OCI-LY7 (cell line): ENCODE measurements at regions not wholly inside any gene's neighbourhood (a gene's known extent, or its start where the extent isn't known, plus 50 kb on each side); places are given as distances from the start of the nearest gene placed in this dataset.

Experiments
- BruUV-seq: library from RNA; stranded (reverse); fragments of 400-500 nt; replicated peaks from 2 replicates; lab custom pipeline; 2021; lab: Mats Ljungman, UMichigan
- CTCF ChIA-PET: fragments of 300-600 bp; sonication (Branson Sonifier 250); formaldehyde crosslinking; loops from one replicate; lab custom pipeline; 2022; ENCODE audit warnings: antibody characterized with exemption; ENCODE audit not compliant: unreplicated experiment; lab: Charles Lee
- POLR2A ChIA-PET: fragments of 300-600 bp; sonication (Branson Sonifier 250); formaldehyde crosslinking; loops from one replicate; lab custom pipeline; 2022; ENCODE audit warnings: antibody characterized with exemption; lab: Charles Lee
- DNase-seq: peaks from one replicate; pipeline ENCODE4 v3.0.0-alpha.2; 2015; ENCODE audit warnings: low spot score
- H2AFZ ChIP-seq: fragments of 200-600 bp; sonication (generic), shearing (Covaris generic); 2 replicates; pipeline ENCODE4 v1.6.1; 2014; ENCODE audit warnings: mild to moderate bottlenecking, antibody characterized with exemption, low read length, moderate library complexity
- H3K27ac ChIP-seq: fragments of 200-600 bp; sonication (generic); 2 replicates; pipeline ENCODE4 v1.5.1; 2014; ENCODE audit warnings: mixed run types, low read depth, mild to moderate bottlenecking, moderate library complexity, low read length, inconsistent platforms; ENCODE audit not compliant: poor library complexity, severe bottlenecking
- H3K36me3 ChIP-seq: fragments of 200-600 bp; sonication (generic); 2 replicates; pipeline ENCODE4 v1.6.1; 2014; ENCODE audit warnings: mild to moderate bottlenecking, antibody characterized with exemption, low read length, moderate library complexity, mixed read lengths; ENCODE audit not compliant: insufficient read depth
- H3K4me1 ChIP-seq: fragments of 200-600 bp; sonication (generic); 2 replicates; pipeline ENCODE4 v1.5.1; 2014; ENCODE audit warnings: mild to moderate bottlenecking, low read length; ENCODE audit not compliant: insufficient read depth, poor library complexity, severe bottlenecking
- H3K4me2 ChIP-seq: fragments of 200-600 bp; sonication (generic); 2 replicates; pipeline ENCODE4 v1.6.1; 2014; ENCODE audit warnings: mild to moderate bottlenecking, low read length
- H3K4me3 ChIP-seq: fragments of 200-600 bp; sonication (generic); 2 replicates; pipeline ENCODE4 v1.5.1; 2014; ENCODE audit warnings: mild to moderate bottlenecking, low read depth, low read length; ENCODE audit not compliant: poor library complexity, severe bottlenecking
- H3K79me2 ChIP-seq: fragments of 200-600 bp; sonication (generic); 2 replicates; pipeline ENCODE4 v1.6.1; 2016; ENCODE audit warnings: low read depth, mild to moderate bottlenecking, low read length, moderate library complexity, mixed read lengths; ENCODE audit not compliant: insufficient read depth
- H3K9me2 ChIP-seq: fragments of 200-600 bp; sonication (generic); 2 replicates; pipeline ENCODE4 v1.6.1; 2016; ENCODE audit warnings: mild to moderate bottlenecking, low read length, mixed read lengths; ENCODE audit not compliant: insufficient read depth
- H3K9me3 ChIP-seq: fragments of 200-600 bp; sonication (generic); 2 replicates; pipeline ENCODE4 v1.6.1; 2014; ENCODE audit warnings: mild to moderate bottlenecking, mixed run types, low read length, mixed read lengths
- H4K20me1 ChIP-seq: fragments of 200-600 bp; sonication (generic); 2 replicates; pipeline ENCODE4 v1.6.1; 2014; ENCODE audit warnings: mild to moderate bottlenecking, antibody characterized with exemption, low read length, moderate library complexity, mixed read lengths; ENCODE audit not compliant: insufficient read depth
- EZH2phosphoT487 ChIP-seq: fragments of 200-600 bp; sonication (generic); IDR thresholded peaks from 2 replicates; pipeline ENCODE4 v1.6.1; 2018; ENCODE audit warnings: low read depth, borderline replicate concordance, mild to moderate bottlenecking, mixed run types, antibody characterized with exemption, low read length, moderate library complexity, mixed read lengths
- intact Hi-C: fragments of 100-400 bp; cut with micrococcal nuclease; formaldehyde crosslinking; loops from one replicate; pipeline ENCODE4 v1.10.0; 2022; ENCODE audit not compliant: unreplicated experiment
- TF ChIP-seq, protein P1 (sequence below): fragments of 200-600 bp; sonication (generic); conservative IDR thresholded peaks from 2 replicates; pipeline ENCODE4 v1.5.1; 2014; ENCODE audit warnings: mild to moderate bottlenecking, antibody characterized with exemption, low read length, moderate library complexity, mixed read lengths

- Histone ChIP-seq H4K20me1 (no peaks in the 10 kb centered on the region), H3K36me3 (no peaks in the 10 kb centered on the region), H3K4me1 (no peaks in the 10 kb centered on the region), H3K4me2 (no peak overlapping the region), H3K9me2 (no peaks in the 10 kb centered on the region), H3K79me2 (no peaks in the 10 kb centered on the region), H3K9me3 (no peaks in the 10 kb centered on the region), H2AFZ (no peak overlapping the region), H3K27ac (no peak overlapping the region), H3K4me3 (no peak overlapping the region)
- ChIA-PET CTCF (no interaction called here), POLR2A (no interaction called here)
- no TSS peak for BruUV-seq
- DNase-seq, result no peak
- intact Hi-C loops, result no loop called here
- TF ChIP-seq EZH2phosphoT487, result no peak
- TF ChIP-seq, protein P1, sequence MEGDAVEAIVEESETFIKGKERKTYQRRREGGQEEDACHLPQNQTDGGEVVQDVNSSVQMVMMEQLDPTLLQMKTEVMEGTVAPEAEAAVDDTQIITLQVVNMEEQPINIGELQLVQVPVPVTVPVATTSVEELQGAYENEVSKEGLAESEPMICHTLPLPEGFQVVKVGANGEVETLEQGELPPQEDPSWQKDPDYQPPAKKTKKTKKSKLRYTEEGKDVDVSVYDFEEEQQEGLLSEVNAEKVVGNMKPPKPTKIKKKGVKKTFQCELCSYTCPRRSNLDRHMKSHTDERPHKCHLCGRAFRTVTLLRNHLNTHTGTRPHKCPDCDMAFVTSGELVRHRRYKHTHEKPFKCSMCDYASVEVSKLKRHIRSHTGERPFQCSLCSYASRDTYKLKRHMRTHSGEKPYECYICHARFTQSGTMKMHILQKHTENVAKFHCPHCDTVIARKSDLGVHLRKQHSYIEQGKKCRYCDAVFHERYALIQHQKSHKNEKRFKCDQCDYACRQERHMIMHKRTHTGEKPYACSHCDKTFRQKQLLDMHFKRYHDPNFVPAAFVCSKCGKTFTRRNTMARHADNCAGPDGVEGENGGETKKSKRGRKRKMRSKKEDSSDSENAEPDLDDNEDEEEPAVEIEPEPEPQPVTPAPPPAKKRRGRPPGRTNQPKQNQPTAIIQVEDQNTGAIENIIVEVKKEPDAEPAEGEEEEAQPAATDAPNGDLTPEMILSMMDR, result no peak
These were observed 242.4 kb upstream of the TLL1 start for GRCh38 chr4:165630671-165631070.

- no peak overlapping the region for H2AFZ ChIP-seq
- H3K4me1 ChIP-seq, result no peaks in the 10 kb centered on the region
- H3K4me2 ChIP-seq, result no peak overlapping the region
- no peak overlapping the region for H3K4me3 ChIP-seq
- no TSS peak for BruUV-seq
- no peak overlapping the region for H3K27ac ChIP-seq
- CTCF ChIA-PET, result no interaction called here
- H3K36me3 ChIP-seq, result no peaks in the 10 kb centered on the region
- TF ChIP-seq EZH2phosphoT487, result no peak
- TF ChIP-seq, protein P1, result no peak
- no peaks in the 10 kb centered on the region for H3K9me3 ChIP-seq
- intact Hi-C loops, result no loop called here
- no peak for DNase-seq
- no peaks in the 10 kb centered on the region for H3K9me2 ChIP-seq
- no peaks in the 10 kb centered on the region for H4K20me1 ChIP-seq
- H3K79me2 ChIP-seq, result no peaks in the 10 kb centered on the region
- POLR2A ChIA-PET, result interaction anchor here (1.1 kb wide), 1 partner anchor 24 kb away, joined by 3 read pairs; no protein-coding TSS in a partner anchor
These were observed 241.7 kb upstream of the TLL1 start for GRCh38 chr4:165631208-165631894.

GRCh38 chr4:165631912-165632311 lies 241.1 kb upstream of the TLL1 start:
- DNase-seq, result no peak
- Histone ChIP-seq H3K36me3 (no peaks in the 10 kb centered on the region), H3K79me2 (no peaks in the 10 kb centered on the region), H3K4me2 (no peak overlapping the region), H4K20me1 (no peaks in the 10 kb centered on the region), H2AFZ (no peak overlapping the region), H3K27ac (no peak overlapping the region), H3K4me1 (no peaks in the 10 kb centered on the region), H3K9me2 (no peaks in the 10 kb centered on the region), H3K9me3 (no peaks in the 10 kb centered on the region), H3K4me3 (no peak overlapping the region)
- BruUV-seq, result no TSS peak
- intact Hi-C loops, result no loop called here
- no peak for TF ChIP-seq EZH2phosphoT487
- TF ChIP-seq, protein P1, result no peak
- ChIA-PET POLR2A (interaction anchor here (0.7 to 1.1 kb wide), 2 partner anchors 24 to 31 kb away, joined by 3 read pairs; no protein-coding TSS in a partner anchor), CTCF (no interaction called here)
